Caco-2 (cell line): ENCODE measurements at regions not wholly inside any gene's neighbourhood (a gene's known extent, or its start where the extent isn't known, plus 50 kb on each side); places are given as distances from the start of the nearest gene placed in this dataset.

Source experiments
- BruUV-seq: library from RNA; stranded (reverse); fragments of 400-500 nt; replicated peaks from 2 replicates; lab custom pipeline; 2021; lab: Mats Ljungman, UMichigan
- CTCF ChIA-PET: fragments of 300-600 bp; sonication (Branson Sonifier 250); formaldehyde crosslinking; loops from one replicate; lab custom pipeline; 2022; ENCODE audit warnings: antibody characterized with exemption; lab: Charles Lee
- POLR2A ChIA-PET: fragments of 300-600 bp; sonication (Branson Sonifier 250); formaldehyde crosslinking; loops from one replicate; lab custom pipeline; 2022; ENCODE audit warnings: antibody characterized with exemption; lab: Charles Lee
- DNase-seq, 2 experiments: peaks; one replicate each; pipeline versions ENCODE4 v3.0.0 to v3.0.0-alpha.2; 2020 to 2022
- H3K27me3 ChIP-seq: replicated peaks from 2 replicates; pipeline ENCODE4 v1.6.0; 2011; ENCODE audit warnings: low read length; ENCODE audit not compliant: control insufficient read depth, insufficient read depth
- H3K36me3 ChIP-seq: 2 replicates; pipeline ENCODE4 v1.5.1; 2011; ENCODE audit warnings: low read length; ENCODE audit not compliant: control insufficient read depth, insufficient read depth
- H3K4me1 ChIP-seq: fragments of 250-450 bp; sonication (Bioruptor Pico); 2 replicates; pipeline ENCODE4 v1.5.1; 2020; ENCODE audit warnings: mild to moderate bottlenecking
- H3K4me3 ChIP-seq: 2 replicates; pipeline ENCODE4 v1.5.1; 2011; ENCODE audit warnings: low read depth, mild to moderate bottlenecking, control low read depth, low read length
- H3K9me3 ChIP-seq: fragments of 250-450 bp; sonication (Bioruptor Pico); 2 replicates; pipeline ENCODE4 v1.5.1; 2020; ENCODE audit warnings: mild to moderate bottlenecking, moderate library complexity
- H3K27ac Mint-ChIP-seq: one replicate; pipeline ENCODE4 v1.8.0; 2022; ENCODE audit warnings: mixed read lengths; ENCODE audit not compliant: unreplicated experiment
- H3K27me3 Mint-ChIP-seq: one replicate; pipeline ENCODE4 v1.8.0; 2022; ENCODE audit warnings: mixed read lengths; ENCODE audit not compliant: insufficient read depth, unreplicated experiment
- H3K36me3 Mint-ChIP-seq: one replicate; pipeline ENCODE4 v1.8.0; 2022; ENCODE audit warnings: mild to moderate bottlenecking, mixed read lengths; ENCODE audit not compliant: insufficient read depth, unreplicated experiment
- H3K4me1 Mint-ChIP-seq: one replicate; pipeline ENCODE4 v1.8.0; 2022; ENCODE audit warnings: low read depth, mixed read lengths; ENCODE audit not compliant: unreplicated experiment
- H3K4me3 Mint-ChIP-seq: one replicate; pipeline ENCODE4 v1.8.0; 2022; ENCODE audit warnings: mild to moderate bottlenecking, moderate library complexity, mixed read lengths; ENCODE audit not compliant: unreplicated experiment
- H3K9me3 Mint-ChIP-seq: one replicate; pipeline ENCODE4 v1.8.0; 2022; ENCODE audit warnings: mixed read lengths; ENCODE audit not compliant: unreplicated experiment
- intact Hi-C: fragments of 100-400 bp; cut with micrococcal nuclease; formaldehyde crosslinking; loops from one replicate; pipeline ENCODE4 v1.10.0; 2022; ENCODE audit not compliant: unreplicated experiment
- TF ChIP-seq, protein P1 (sequence below), 2 experiments: fragments of 200-600 bp in 1 of 2; IDR thresholded peaks; 1 replicate in 1 of 2; 2 replicates in 1 of 2; pipeline versions ENCODE4 v1.5.1 to v1.8.0; 2011 to 2022; ENCODE audit warnings: antibody characterized with exemption in 1 of 2, control low read depth in 1 of 2, inconsistent platforms in 1 of 2, low read depth in 1 of 2, low read length in 1 of 2, mild to moderate bottlenecking in 1 of 2, moderate library complexity in 1 of 2; ENCODE audit not compliant: insufficient read depth in 1 of 2, severe bottlenecking in 1 of 2, unreplicated experiment in 1 of 2

- DNase-seq: peak; percentile 82 to 87
- Histone ChIP-seq H3K4me3 (no peak overlapping the region), H3K27me3 (no peaks in the 10 kb centered on the region), H3K36me3 (0 out of 2 replicates have a peak, but pooled peaks cover 2% of the 10 kb centered on the region), H3K4me1 (peaks cover 37% of the 10 kb centered on the region), H3K9me3 (peaks cover 7% of the 10 kb centered on the region)
- H3K36me3 Mint-ChIP-seq: no peaks in the 10 kb centered on the region
- TF ChIP-seq, protein P1, sequence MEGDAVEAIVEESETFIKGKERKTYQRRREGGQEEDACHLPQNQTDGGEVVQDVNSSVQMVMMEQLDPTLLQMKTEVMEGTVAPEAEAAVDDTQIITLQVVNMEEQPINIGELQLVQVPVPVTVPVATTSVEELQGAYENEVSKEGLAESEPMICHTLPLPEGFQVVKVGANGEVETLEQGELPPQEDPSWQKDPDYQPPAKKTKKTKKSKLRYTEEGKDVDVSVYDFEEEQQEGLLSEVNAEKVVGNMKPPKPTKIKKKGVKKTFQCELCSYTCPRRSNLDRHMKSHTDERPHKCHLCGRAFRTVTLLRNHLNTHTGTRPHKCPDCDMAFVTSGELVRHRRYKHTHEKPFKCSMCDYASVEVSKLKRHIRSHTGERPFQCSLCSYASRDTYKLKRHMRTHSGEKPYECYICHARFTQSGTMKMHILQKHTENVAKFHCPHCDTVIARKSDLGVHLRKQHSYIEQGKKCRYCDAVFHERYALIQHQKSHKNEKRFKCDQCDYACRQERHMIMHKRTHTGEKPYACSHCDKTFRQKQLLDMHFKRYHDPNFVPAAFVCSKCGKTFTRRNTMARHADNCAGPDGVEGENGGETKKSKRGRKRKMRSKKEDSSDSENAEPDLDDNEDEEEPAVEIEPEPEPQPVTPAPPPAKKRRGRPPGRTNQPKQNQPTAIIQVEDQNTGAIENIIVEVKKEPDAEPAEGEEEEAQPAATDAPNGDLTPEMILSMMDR (IDR thresholded peaks at IDR 0.05; ENCODE audit: insufficient read depth in 1 of 2, low read depth in 1 of 2, low read length in 1 of 2, severe bottlenecking in 1 of 2, unreplicated experiment in 1 of 2): no peak
- ChIA-PET CTCF (no interaction called here), POLR2A (interaction anchor here (0.6 kb wide), 1 partner anchor 19 kb away, joined by 4 read pairs; no protein-coding TSS in a partner anchor)
- H3K4me3 Mint-ChIP-seq: peak overlapping the region; percentile 43
- peaks cover 17% of the 10 kb centered on the region for H3K4me1 Mint-ChIP-seq
- BruUV-seq: no TSS peak
- intact Hi-C loops: loop anchor here (1.0 to 2.0 kb wide), 6 partner anchors 17 to 838 kb away; no protein-coding TSS in a partner anchor
- H3K27me3 Mint-ChIP-seq: no peaks in the 10 kb centered on the region
- peak overlapping the region; percentile 59 for H3K27ac Mint-ChIP-seq
- no peaks in the 10 kb centered on the region for H3K9me3 Mint-ChIP-seq
Measured at GRCh38 chr11:105507496-105508254, 102.2 kb upstream of the GRIA4 start.

GRCh38 chr11:105492010-105492409 lies 117.9 kb upstream of the GRIA4 start:
- POLR2A ChIA-PET: no interaction called here
- Mint-ChIP-seq H3K4me1 (peaks cover 24% of the 10 kb centered on the region), H3K36me3 (no peaks in the 10 kb centered on the region), H3K4me3 (no peak overlapping the region), H3K27ac (no peak overlapping the region), H3K27me3 (no peaks in the 10 kb centered on the region), H3K9me3 (no peaks in the 10 kb centered on the region)
- H3K27me3 ChIP-seq: no peaks in the 10 kb centered on the region
- TF ChIP-seq, protein P1 (IDR thresholded peaks at IDR 0.05; ENCODE audit: insufficient read depth in 1 of 2, low read depth in 1 of 2, low read length in 1 of 2, severe bottlenecking in 1 of 2, unreplicated experiment in 1 of 2): no peak
- no peak overlapping the region for H3K4me3 ChIP-seq
- no peaks in the 10 kb centered on the region for H3K9me3 ChIP-seq
- BruUV-seq: no TSS peak
- peaks cover 19% of the 10 kb centered on the region for H3K4me1 ChIP-seq
- no peaks in the 10 kb centered on the region for H3K36me3 ChIP-seq
- CTCF ChIA-PET: no interaction called here
- intact Hi-C loops: no loop called here
- no peak for DNase-seq

DNA sequence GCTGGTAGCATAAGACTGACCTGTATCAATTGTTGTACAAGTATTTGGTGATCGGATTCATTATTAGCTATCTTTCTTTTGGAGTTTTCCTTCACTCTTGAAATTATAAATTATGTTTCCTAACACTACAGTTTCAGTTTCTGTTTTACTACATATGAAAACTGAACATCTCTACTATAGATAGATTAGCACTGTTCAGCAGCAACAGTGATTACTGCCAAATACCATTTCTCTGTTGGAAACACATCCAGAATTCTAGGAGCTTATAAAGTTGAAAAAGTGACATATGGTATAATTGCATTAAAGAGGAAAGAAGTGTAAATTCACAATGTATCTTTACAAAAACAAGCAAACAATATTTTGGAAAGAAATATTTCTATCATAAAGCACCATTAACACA lies 118.5 kb upstream of the GRIA4 start:
- Histone ChIP-seq H3K9me3 (no peaks in the 10 kb centered on the region), H3K27me3 (no peaks in the 10 kb centered on the region), H3K4me1 (peaks cover 19% of the 10 kb centered on the region), H3K4me3 (no peak overlapping the region), H3K36me3 (no peaks in the 10 kb centered on the region)
- intact Hi-C loops: no loop called here
- Mint-ChIP-seq H3K4me3 (no peak overlapping the region), H3K9me3 (no peaks in the 10 kb centered on the region), H3K36me3 (no peaks in the 10 kb centered on the region), H3K4me1 (peaks cover 24% of the 10 kb centered on the region), H3K27me3 (no peaks in the 10 kb centered on the region), H3K27ac (no peak overlapping the region)
- no peak for DNase-seq
- no TSS peak for BruUV-seq
- CTCF ChIA-PET: no interaction called here
- POLR2A ChIA-PET: no interaction called here
- TF ChIP-seq, protein P1 (IDR thresholded peaks at IDR 0.05; ENCODE audit: insufficient read depth in 1 of 2, low read depth in 1 of 2, low read length in 1 of 2, severe bottlenecking in 1 of 2, unreplicated experiment in 1 of 2): no peak
